SU-DHL-6 (cell line): ENCODE measurements at regions not wholly inside any gene's neighbourhood (a gene's known extent, or its start where the extent isn't known, plus 50 kb on each side); places are given as distances from the start of the nearest gene placed in this dataset.
A peak's percentile ranks its signal among the peaks of the same experiment; 100 is the strongest.

Experiments
- H2AFZ ChIP-seq: fragments of 200-600 bp; sonication (generic); 2 replicates; pipeline ENCODE4 v1.6.1; 2014; ENCODE audit warnings: low read depth, mild to moderate bottlenecking, moderate library complexity, mixed read lengths, antibody characterized with exemption, low read length; ENCODE audit not compliant: severe bottlenecking
- H3F3A ChIP-seq: fragments of 200-600 bp; shearing (Covaris generic); 2 replicates; pipeline ENCODE4 v1.6.0; 2016; ENCODE audit warnings: antibody characterized with exemption, mild to moderate bottlenecking; ENCODE audit not compliant: insufficient read depth
- H3K27ac ChIP-seq: fragments of 200-600 bp; sonication (generic); 2 replicates; pipeline ENCODE4 v1.5.1; 2016; ENCODE audit warnings: low read depth, mild to moderate bottlenecking, low read length, moderate library complexity, mixed read lengths
- H3K27me3 ChIP-seq: fragments of 200-600 bp; sonication (generic), shearing (Covaris generic); 2 replicates; pipeline ENCODE4 v1.6.0; 2014; ENCODE audit warnings: mild to moderate bottlenecking, low read length
- H3K36me3 ChIP-seq: fragments of 200-600 bp; sonication (generic); 2 replicates; pipeline ENCODE4 v1.6.1; 2014; ENCODE audit warnings: mild to moderate bottlenecking, low read length, mixed read lengths
- H3K4me2 ChIP-seq: fragments of 300-600, 200-600 bp; shearing (Covaris generic), sonication (generic); 2 replicates; pipeline ENCODE4 v1.6.0; 2014; ENCODE audit warnings: low read length, low read depth, mild to moderate bottlenecking; ENCODE audit not compliant: poor library complexity, severe bottlenecking
- H3K4me3 ChIP-seq: fragments of 200-600 bp; sonication (generic); 2 replicates; pipeline ENCODE4 v1.5.1; 2014; ENCODE audit warnings: antibody characterized with exemption, low read length, mild to moderate bottlenecking, mixed read lengths; ENCODE audit not compliant: insufficient read depth, poor library complexity, severe bottlenecking
- H3K79me2 ChIP-seq: fragments of 200-600 bp; sonication (generic); 2 replicates; pipeline ENCODE4 v1.6.1; 2014; ENCODE audit warnings: mild to moderate bottlenecking, low read length, moderate library complexity; ENCODE audit not compliant: insufficient read depth
- H3K9ac ChIP-seq: fragments of 200-600 bp; sonication (generic); 2 replicates; pipeline ENCODE4 v1.7.0; 2014; ENCODE audit warnings: mild to moderate bottlenecking, low read length
- H3K9me2 ChIP-seq: fragments of 200-600 bp; sonication (generic); replicated peaks from 2 replicates; pipeline ENCODE4 v1.6.1; 2014; ENCODE audit warnings: low read length; ENCODE audit not compliant: insufficient read depth
- H3K9me3 ChIP-seq: fragments of 200-600 bp; sonication (generic); 2 replicates; pipeline ENCODE4 v1.6.1; 2014; ENCODE audit warnings: low read length, mixed read lengths; ENCODE audit not compliant: insufficient read depth
- H4K20me1 ChIP-seq: fragments of 200-600 bp; sonication (generic); 2 replicates; pipeline ENCODE4 v1.6.1; 2014; ENCODE audit warnings: low read depth, mild to moderate bottlenecking, antibody characterized with exemption, low read length, moderate library complexity, mixed read lengths
- CTCF ChIP-seq: fragments of 200-600 bp; sonication (generic); IDR thresholded peaks from one replicate; pipeline ENCODE4 v1.5.1; 2017; ENCODE audit warnings: antibody characterized with exemption, mild to moderate bottlenecking, low read length, moderate library complexity; ENCODE audit not compliant: insufficient read depth, poor library complexity, severe bottlenecking
- EZH2phosphoT487 ChIP-seq: fragments of 200-600 bp; sonication (generic), shearing (Covaris generic); conservative IDR thresholded peaks from 2 replicates; pipeline ENCODE4 v1.6.1; 2018; ENCODE audit warnings: mild to moderate bottlenecking, antibody characterized with exemption, low read length, moderate library complexity, mixed read lengths

DNA sequence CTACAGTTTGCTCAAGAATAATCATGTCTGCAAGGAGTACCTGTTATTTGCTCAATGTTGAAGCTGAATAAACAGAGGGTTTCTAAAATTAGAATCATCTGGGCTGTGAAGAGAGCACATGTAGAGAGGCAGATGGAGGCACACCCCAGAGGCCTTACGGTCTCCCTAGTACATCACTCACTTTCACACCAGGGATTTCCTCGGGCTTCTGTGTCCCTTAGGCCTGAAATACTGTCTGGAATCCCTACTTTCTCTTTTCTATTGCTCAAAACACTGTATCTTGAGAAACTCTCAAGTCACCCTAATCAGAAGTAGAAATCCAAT, 473.7 kb upstream of the ROBO2 start:
- no peak overlapping the region for H3K27ac ChIP-seq
- no peak overlapping the region for H3K4me2 ChIP-seq
- no peak overlapping the region for H3K9ac ChIP-seq

DNA sequence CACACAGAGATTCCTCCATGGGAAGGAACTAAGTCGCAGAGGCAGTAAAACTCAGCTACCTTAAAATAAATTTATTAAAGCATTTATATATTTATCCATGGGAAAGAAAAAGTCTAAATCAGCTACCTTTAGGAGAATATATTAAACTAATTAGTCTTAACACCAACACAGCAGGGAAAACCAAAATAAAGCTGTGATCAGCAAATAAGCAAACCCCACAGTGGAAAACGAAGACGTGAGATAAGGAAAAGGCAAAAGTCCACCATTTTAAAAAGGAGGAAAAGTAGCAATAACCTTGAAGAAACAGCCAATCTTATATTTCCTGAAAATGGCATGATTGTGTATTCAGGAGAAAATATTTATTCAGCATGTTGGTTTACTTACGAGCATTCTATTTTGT, 473.0 kb upstream of the ROBO2 start:
- Histone ChIP-seq H3K9ac (no peak overlapping the region), H3K79me2 (no peaks in the 10 kb centered on the region), H3K36me3 (no peaks in the 10 kb centered on the region), H4K20me1 (no peaks in the 10 kb centered on the region), H3K4me2 (no peak overlapping the region), H3F3A (no peaks in the 10 kb centered on the region), H3K27me3 (no peaks in the 10 kb centered on the region), H3K9me2 (no peaks in the 10 kb centered on the region), H3K27ac (no peak overlapping the region), H2AFZ (no peak overlapping the region), H3K4me3 (no peak overlapping the region), H3K9me3 (no peaks in the 10 kb centered on the region)
- TF ChIP-seq EZH2phosphoT487, result no peak
- TF ChIP-seq CTCF, result no peak

More for the DNA sequence above, 473.7 kb upstream of the ROBO2 start:
- H3K9me2 ChIP-seq, result no peaks in the 10 kb centered on the region
- H3K36me3 ChIP-seq, result no peaks in the 10 kb centered on the region
- H3F3A ChIP-seq, result no peaks in the 10 kb centered on the region
- no peak overlapping the region for H3K4me3 ChIP-seq
- H3K27me3 ChIP-seq, result no peaks in the 10 kb centered on the region
- TF ChIP-seq CTCF, result no peak
- no peak for TF ChIP-seq EZH2phosphoT487
- H2AFZ ChIP-seq, result no peak overlapping the region
- no peaks in the 10 kb centered on the region for H4K20me1 ChIP-seq
- no peaks in the 10 kb centered on the region for H3K9me3 ChIP-seq
- no peaks in the 10 kb centered on the region for H3K79me2 ChIP-seq

DNA sequence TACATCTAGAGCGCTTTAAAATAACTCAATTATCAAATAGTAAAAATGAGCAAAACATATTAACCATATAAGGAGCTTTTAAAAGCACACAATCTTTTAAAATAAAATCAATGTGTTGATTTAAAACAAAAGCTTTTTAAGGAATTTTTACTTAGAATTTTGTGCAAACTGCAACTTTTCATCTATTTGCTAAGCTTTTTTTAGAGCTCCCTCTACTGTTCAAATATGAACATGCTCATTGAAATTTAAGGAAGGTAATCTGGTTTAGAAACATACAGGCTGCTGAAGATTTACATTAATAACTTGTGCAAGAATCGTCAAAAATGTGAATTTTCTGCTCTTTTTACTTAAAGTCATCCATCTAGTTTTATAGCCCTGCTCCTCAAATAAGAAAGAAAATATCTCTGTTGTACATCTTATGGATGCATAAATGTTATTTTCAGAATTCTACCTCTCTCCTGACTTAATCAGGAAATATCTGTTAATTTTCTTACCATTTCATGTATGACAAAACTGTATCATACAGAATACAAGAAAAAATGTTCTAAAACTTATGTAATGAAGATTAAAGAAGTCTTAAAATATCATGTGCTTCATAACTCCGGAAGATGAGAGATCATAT, 469.4 kb upstream of the ROBO2 start:
- Histone ChIP-seq H3K9me3 (no peaks in the 10 kb centered on the region), H3F3A (no peaks in the 10 kb centered on the region), H3K36me3 (no peaks in the 10 kb centered on the region), H3K79me2 (no peaks in the 10 kb centered on the region), H3K27me3 (no peaks in the 10 kb centered on the region), H3K27ac (no peak overlapping the region), H3K4me3 (no peak overlapping the region), H2AFZ (no peak overlapping the region), H4K20me1 (no peaks in the 10 kb centered on the region), H3K9ac (no peak overlapping the region), H3K4me2 (no peak overlapping the region), H3K9me2 (no peaks in the 10 kb centered on the region)
- TF ChIP-seq CTCF (peak; percentile 54), EZH2phosphoT487 (no peak)
